Activated T-helper 1 cell treated with anti-CD3 and anti-CD28 coated beads, Interleukin-12 subunit alpha, Interleukin-12 subunit beta, Interleukin-2, Interleukin-4 antibody, amounts not matched to agents 30 ng/mL and 10 ng/mL and 1 ng/mL, durations not matched to agents 14 hours and 24 hours and 36 hours (primary cell): ENCODE measurements at regions not wholly inside any gene's neighbourhood (a gene's known extent, or its start where the extent isn't known, plus 50 kb on each side); places are given as distances from the start of the nearest gene placed in this dataset.

Source experiments
- DNase-seq: peaks from one replicate; pipeline ENCODE4 v3.0.0; 2021; ENCODE audit warnings: low spot score
- H3K27ac Mint-ChIP-seq: one replicate; pipeline ENCODE4 v1.8.0; 2021; ENCODE audit warnings: mild to moderate bottlenecking, mixed read lengths
- H3K27me3 Mint-ChIP-seq: one replicate; pipeline ENCODE4 v1.8.0; 2022; ENCODE audit warnings: mild to moderate bottlenecking, moderate library complexity, mixed read lengths; ENCODE audit not compliant: insufficient read depth
- H3K36me3 Mint-ChIP-seq: one replicate; pipeline ENCODE4 v1.8.0; 2021; ENCODE audit warnings: low read depth, mixed read lengths
- H3K4me1 Mint-ChIP-seq: one replicate; pipeline ENCODE4 v1.8.0; 2021; ENCODE audit warnings: low read depth, mixed read lengths
- H3K4me3 Mint-ChIP-seq: one replicate; pipeline ENCODE4 v1.8.0; 2021; ENCODE audit warnings: mild to moderate bottlenecking, moderate library complexity, mixed read lengths
- H3K9me3 Mint-ChIP-seq: one replicate; pipeline ENCODE4 v1.8.0; 2021; ENCODE audit warnings: mixed read lengths
- intact Hi-C: fragments of 100-400 bp; cut with micrococcal nuclease; formaldehyde crosslinking; loops from one replicate; pipeline ENCODE4 v1.15.1; 2024

GRCh38 chr4:33255507-33255906 lies 2535.3 kb downstream of the PCDH7 start:
- peaks cover 4% of the 10 kb centered on the region for H3K9me3 Mint-ChIP-seq
- H3K36me3 Mint-ChIP-seq = no peaks in the 10 kb centered on the region
- H3K4me3 Mint-ChIP-seq = no peak overlapping the region
- H3K27me3 Mint-ChIP-seq = no peaks in the 10 kb centered on the region
- no peak for DNase-seq
- intact Hi-C loops = no loop called here
- H3K4me1 Mint-ChIP-seq = no peaks in the 10 kb centered on the region
- no peak overlapping the region for H3K27ac Mint-ChIP-seq

- Mint-ChIP-seq H3K4me3 (no peak overlapping the region), H3K27ac (no peak overlapping the region), H3K4me1 (no peaks in the 10 kb centered on the region), H3K9me3 (peaks cover 15% of the 10 kb centered on the region), H3K36me3 (no peaks in the 10 kb centered on the region), H3K27me3 (no peaks in the 10 kb centered on the region)
- DNase-seq = no peak
- intact Hi-C loops = no loop called here
Measured at GRCh38 chr4:33262824-33263223, 2542.7 kb downstream of the PCDH7 start.

GRCh38 chr4:33268776-33269175 lies 2548.6 kb downstream of the PCDH7 start:
- Mint-ChIP-seq H3K4me3 (no peak overlapping the region), H3K27me3 (no peaks in the 10 kb centered on the region), H3K9me3 (peaks cover 4% of the 10 kb centered on the region), H3K36me3 (no peaks in the 10 kb centered on the region), H3K4me1 (no peaks in the 10 kb centered on the region), H3K27ac (no peak overlapping the region)
- intact Hi-C loops = no loop called here
- DNase-seq = no peak

- no peaks in the 10 kb centered on the region for H3K4me1 Mint-ChIP-seq
- intact Hi-C loops = no loop called here
- no peaks in the 10 kb centered on the region for H3K36me3 Mint-ChIP-seq
- H3K9me3 Mint-ChIP-seq = no peaks in the 10 kb centered on the region
- no peaks in the 10 kb centered on the region for H3K27me3 Mint-ChIP-seq
- no peak overlapping the region for H3K4me3 Mint-ChIP-seq
- no peak overlapping the region for H3K27ac Mint-ChIP-seq
- DNase-seq = no peak
Measured at GRCh38 chr4:33270403-33270802, 2550.2 kb downstream of the PCDH7 start.

GRCh38 chr4:33272722-33273121 lies 2552.6 kb downstream of the PCDH7 start:
- no peak overlapping the region for H3K4me3 Mint-ChIP-seq
- H3K9me3 Mint-ChIP-seq = no peaks in the 10 kb centered on the region
- no peaks in the 10 kb centered on the region for H3K36me3 Mint-ChIP-seq
- no peaks in the 10 kb centered on the region for H3K27me3 Mint-ChIP-seq
- no peak overlapping the region for H3K27ac Mint-ChIP-seq
- intact Hi-C loops = no loop called here
- DNase-seq = no peak
- no peaks in the 10 kb centered on the region for H3K4me1 Mint-ChIP-seq

GRCh38 chr4:33283818-33284217 lies 2563.6 kb downstream of the PCDH7 start:
- no peaks in the 10 kb centered on the region for H3K27me3 Mint-ChIP-seq
- no peak overlapping the region for H3K27ac Mint-ChIP-seq
- no peaks in the 10 kb centered on the region for H3K4me1 Mint-ChIP-seq
- DNase-seq = no peak
- H3K9me3 Mint-ChIP-seq = peaks cover 6% of the 10 kb centered on the region
- intact Hi-C loops = no loop called here
- no peaks in the 10 kb centered on the region for H3K36me3 Mint-ChIP-seq
- H3K4me3 Mint-ChIP-seq = no peak overlapping the region

GRCh38 chr4:33296876-33297455 lies 2576.8 kb downstream of the PCDH7 start:
- Mint-ChIP-seq H3K36me3 (no peaks in the 10 kb centered on the region), H3K4me1 (no peaks in the 10 kb centered on the region), H3K9me3 (peaks cover 21% of the 10 kb centered on the region), H3K4me3 (no peak overlapping the region), H3K27ac (no peak overlapping the region), H3K27me3 (no peaks in the 10 kb centered on the region)
- DNase-seq = no peak
- intact Hi-C loops = no loop called here

GRCh38 chr4:33302321-33302720 lies 2582.2 kb downstream of the PCDH7 start:
- peaks cover 26% of the 10 kb centered on the region for H3K9me3 Mint-ChIP-seq
- no peaks in the 10 kb centered on the region for H3K27me3 Mint-ChIP-seq
- H3K4me1 Mint-ChIP-seq = no peaks in the 10 kb centered on the region
- no peaks in the 10 kb centered on the region for H3K36me3 Mint-ChIP-seq
- no peak overlapping the region for H3K27ac Mint-ChIP-seq
- intact Hi-C loops = no loop called here
- no peak for DNase-seq
- H3K4me3 Mint-ChIP-seq = no peak overlapping the region

- intact Hi-C loops = no loop called here
- H3K36me3 Mint-ChIP-seq = no peaks in the 10 kb centered on the region
- H3K4me1 Mint-ChIP-seq = no peaks in the 10 kb centered on the region
- H3K27me3 Mint-ChIP-seq = no peaks in the 10 kb centered on the region
- H3K4me3 Mint-ChIP-seq = no peak overlapping the region
- H3K9me3 Mint-ChIP-seq = peaks cover 9% of the 10 kb centered on the region
- no peak for DNase-seq
- H3K27ac Mint-ChIP-seq = no peak overlapping the region
Measured at GRCh38 chr4:33306131-33306530, 2586.0 kb downstream of the PCDH7 start.

GRCh38 chr4:33316033-33316432 lies 2595.9 kb downstream of the PCDH7 start:
- no peak overlapping the region for H3K27ac Mint-ChIP-seq
- peaks cover 23% of the 10 kb centered on the region for H3K9me3 Mint-ChIP-seq
- DNase-seq = no peak
- H3K27me3 Mint-ChIP-seq = no peaks in the 10 kb centered on the region
- no peaks in the 10 kb centered on the region for H3K36me3 Mint-ChIP-seq
- intact Hi-C loops = no loop called here
- no peak overlapping the region for H3K4me3 Mint-ChIP-seq
- no peaks in the 10 kb centered on the region for H3K4me1 Mint-ChIP-seq

GRCh38 chr4:33316578-33316977 lies 2596.4 kb downstream of the PCDH7 start:
- DNase-seq = no peak
- H3K27ac Mint-ChIP-seq = no peak overlapping the region
- no peak overlapping the region for H3K4me3 Mint-ChIP-seq
- no peaks in the 10 kb centered on the region for H3K36me3 Mint-ChIP-seq
- intact Hi-C loops = no loop called here
- H3K27me3 Mint-ChIP-seq = no peaks in the 10 kb centered on the region
- peaks cover 19% of the 10 kb centered on the region for H3K9me3 Mint-ChIP-seq
- H3K4me1 Mint-ChIP-seq = no peaks in the 10 kb centered on the region

GRCh38 chr4:33323393-33323792 lies 2603.2 kb downstream of the PCDH7 start:
- Mint-ChIP-seq H3K27me3 (no peaks in the 10 kb centered on the region), H3K4me3 (no peak overlapping the region), H3K9me3 (peaks cover 6% of the 10 kb centered on the region), H3K4me1 (no peaks in the 10 kb centered on the region), H3K27ac (no peak overlapping the region), H3K36me3 (no peaks in the 10 kb centered on the region)
- no peak for DNase-seq
- intact Hi-C loops = no loop called here

- Mint-ChIP-seq H3K9me3 (peaks cover 27% of the 10 kb centered on the region), H3K36me3 (no peaks in the 10 kb centered on the region), H3K27me3 (no peaks in the 10 kb centered on the region), H3K27ac (no peak overlapping the region), H3K4me1 (no peaks in the 10 kb centered on the region), H3K4me3 (no peak overlapping the region)
- intact Hi-C loops = no loop called here
- no peak for DNase-seq
Measured at GRCh38 chr4:33334416-33334815, 2614.2 kb downstream of the PCDH7 start.

- intact Hi-C loops = no loop called here
- no peak for DNase-seq
- H3K4me3 Mint-ChIP-seq = no peak overlapping the region
Measured at GRCh38 chr4:33339762-33340161, 2619.6 kb downstream of the PCDH7 start.

More at GRCh38 chr4:33339762-33340161, 2619.6 kb downstream of the PCDH7 start:
- no peaks in the 10 kb centered on the region for H3K36me3 Mint-ChIP-seq
- peaks cover 18% of the 10 kb centered on the region for H3K9me3 Mint-ChIP-seq
- H3K27me3 Mint-ChIP-seq = no peaks in the 10 kb centered on the region
- no peaks in the 10 kb centered on the region for H3K4me1 Mint-ChIP-seq
- H3K27ac Mint-ChIP-seq = no peak overlapping the region
